ENCODE measurements at regions not wholly inside any gene's neighbourhood (a gene's known extent, or its start where the extent isn't known, plus 50 kb on each side); places are given as distances from the start of the nearest gene placed in this dataset.
A peak's percentile ranks its signal among the peaks of the same experiment; 100 is the strongest.
"Not testable (repeated sequence)": the region's sequence is repeated elsewhere in the genome, so short reads cannot be mapped to it uniquely, and the experiment has no call there.

DNA sequence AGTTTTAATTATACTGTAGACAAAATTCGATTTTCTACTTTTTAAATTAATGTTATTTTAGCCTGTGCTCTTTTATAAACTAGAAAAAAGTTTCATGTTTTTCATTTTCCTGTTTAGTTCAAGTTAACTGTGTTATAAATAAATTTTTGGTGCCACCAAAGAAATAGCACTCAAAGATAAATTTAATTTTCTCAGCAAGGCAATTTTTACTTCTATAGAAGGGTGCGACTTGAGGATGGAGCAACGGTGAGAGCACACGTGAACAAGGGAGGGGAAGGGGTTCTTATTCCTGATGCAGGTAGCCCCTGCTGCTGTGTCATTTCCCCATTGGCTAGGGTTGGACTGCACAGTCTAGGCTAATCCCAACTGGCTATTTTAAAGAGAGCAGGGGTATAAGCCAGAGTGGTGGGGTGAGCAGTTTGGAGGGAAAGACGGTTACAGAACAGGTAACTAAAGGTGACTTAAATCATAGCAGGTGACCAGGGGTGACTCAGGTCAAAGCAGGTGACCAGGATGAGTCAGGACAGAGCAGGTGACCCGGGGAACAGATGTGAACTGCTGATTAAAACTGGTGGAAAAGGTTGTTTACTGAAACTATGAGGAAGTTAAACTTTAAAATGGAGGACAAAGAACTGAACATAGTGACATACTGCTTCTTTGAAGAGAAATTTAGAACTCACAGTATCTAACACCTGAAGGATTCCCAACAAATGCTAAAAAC is 104.6 kb upstream of the GPBP1 start:
- DNase-seq = no peak

DNA sequence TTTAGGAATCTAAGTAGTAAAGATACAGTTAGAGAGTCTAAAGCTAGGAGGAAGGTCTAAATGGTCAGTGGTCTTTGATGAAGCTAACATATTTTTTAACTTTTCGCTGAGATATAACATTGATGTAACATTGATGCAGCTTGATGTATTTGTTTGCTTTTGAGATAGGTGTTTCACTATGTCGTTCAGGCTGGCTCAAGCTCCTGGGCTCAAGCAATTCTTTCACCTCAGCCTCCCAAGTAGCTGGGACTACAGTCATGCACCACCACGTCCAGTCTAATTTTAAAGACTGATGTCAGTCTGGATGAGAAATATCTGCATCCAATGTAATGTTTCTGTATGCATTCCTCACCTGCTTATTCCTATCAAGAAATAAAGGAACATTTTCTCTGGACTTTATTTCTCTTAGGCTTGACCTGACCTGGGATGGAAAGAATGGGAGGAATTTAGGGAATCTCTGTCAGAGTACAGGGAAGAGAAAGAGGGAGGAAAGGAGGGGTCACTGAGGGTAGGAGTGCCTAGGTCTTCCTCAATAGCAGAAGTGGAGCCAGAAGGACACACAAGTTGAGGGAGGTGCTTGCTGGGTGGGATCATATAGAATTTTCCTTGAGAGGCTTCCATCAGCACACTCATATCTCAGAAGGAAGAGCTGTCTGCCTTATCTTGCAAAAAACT is 101.5 kb upstream of the GPBP1 start:
- DNase-seq = no peak

DNA sequence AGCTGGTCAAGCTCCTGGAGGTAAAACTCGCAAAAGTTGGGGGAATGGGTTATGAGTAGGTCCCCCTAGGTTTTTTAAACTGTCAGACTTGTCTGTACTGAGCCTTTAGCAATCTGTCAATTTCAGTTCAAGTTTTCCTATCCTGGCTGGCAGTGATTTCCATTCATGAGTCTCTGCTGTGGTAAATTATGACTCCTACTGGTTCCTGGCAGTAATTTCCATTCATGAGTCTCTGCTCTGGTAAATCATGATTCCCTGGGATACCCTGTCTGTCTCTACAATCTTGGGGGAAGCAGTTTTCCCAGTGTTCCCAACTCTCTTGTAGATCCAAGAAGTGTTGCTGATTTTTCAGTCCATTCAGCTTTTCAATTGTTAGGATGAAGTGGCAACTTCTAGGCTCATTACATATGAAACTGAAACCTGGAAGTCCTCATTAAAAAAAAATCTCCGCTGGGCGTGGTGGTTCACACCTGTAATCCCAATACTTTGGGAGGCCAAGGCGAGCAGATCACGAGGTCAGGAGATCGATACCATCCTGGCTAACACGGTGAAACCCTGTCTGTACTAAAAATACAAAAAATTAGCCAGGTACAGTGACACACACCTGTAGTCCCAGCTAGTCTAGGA is 91.3 kb upstream of the GPBP1 start:
- no peak for DNase-seq

DNA sequence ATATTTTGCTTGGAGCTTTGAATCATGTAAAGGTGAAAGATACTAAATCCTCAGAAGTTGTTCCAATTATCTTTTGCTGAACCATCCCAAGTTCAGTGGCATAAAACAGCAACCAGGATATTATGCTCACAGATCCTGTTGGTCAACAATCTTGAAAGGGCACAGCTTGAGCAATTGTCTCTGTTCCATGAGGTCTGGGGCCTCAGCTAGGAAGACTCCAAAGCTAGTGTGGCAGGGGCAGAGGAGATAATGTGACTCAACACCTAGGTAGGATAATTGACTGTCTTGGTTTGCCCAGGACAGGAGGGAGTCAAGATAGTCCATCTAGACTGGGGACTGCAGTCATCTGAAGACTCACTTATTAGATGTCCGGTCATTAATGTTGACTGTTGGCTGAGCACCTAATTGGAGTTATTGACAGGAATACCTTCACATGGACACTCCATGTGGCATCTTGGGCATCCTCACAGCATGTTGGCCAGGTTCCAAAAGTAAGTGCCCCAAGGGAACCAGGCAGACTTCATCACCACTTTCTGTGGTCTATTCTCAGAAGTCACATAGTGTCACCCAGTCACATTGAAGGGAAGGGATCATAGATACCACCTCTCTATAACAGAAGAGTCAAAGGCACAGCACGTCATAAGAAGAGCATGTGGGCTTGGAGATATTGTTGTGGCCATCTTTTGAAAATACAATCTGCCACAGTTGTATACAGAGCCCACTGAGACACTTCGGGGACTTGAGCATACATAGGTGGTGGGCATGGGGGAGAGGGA is 88.4 kb upstream of the GPBP1 start:
- DNase-seq = no peak

DNA sequence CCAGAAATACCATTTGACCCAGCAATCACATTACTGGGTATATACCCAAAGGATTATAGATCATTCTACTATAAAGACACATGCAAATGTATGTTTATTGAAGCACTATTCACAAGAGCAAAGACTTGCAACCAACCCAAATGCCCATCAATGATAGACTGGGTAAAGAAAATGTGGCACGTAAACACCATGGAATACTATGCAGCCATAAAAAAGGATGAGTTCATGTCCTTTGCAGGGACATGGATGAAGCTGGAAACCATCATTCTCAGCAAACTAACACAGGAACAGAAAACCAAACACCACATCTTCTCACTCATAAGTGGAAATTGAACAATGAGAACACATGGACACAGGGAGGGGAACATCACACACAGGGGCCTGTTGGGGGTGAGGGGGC is 85.9 kb upstream of the GPBP1 start:
- not testable (repeated sequence) for DNase-seq

DNA sequence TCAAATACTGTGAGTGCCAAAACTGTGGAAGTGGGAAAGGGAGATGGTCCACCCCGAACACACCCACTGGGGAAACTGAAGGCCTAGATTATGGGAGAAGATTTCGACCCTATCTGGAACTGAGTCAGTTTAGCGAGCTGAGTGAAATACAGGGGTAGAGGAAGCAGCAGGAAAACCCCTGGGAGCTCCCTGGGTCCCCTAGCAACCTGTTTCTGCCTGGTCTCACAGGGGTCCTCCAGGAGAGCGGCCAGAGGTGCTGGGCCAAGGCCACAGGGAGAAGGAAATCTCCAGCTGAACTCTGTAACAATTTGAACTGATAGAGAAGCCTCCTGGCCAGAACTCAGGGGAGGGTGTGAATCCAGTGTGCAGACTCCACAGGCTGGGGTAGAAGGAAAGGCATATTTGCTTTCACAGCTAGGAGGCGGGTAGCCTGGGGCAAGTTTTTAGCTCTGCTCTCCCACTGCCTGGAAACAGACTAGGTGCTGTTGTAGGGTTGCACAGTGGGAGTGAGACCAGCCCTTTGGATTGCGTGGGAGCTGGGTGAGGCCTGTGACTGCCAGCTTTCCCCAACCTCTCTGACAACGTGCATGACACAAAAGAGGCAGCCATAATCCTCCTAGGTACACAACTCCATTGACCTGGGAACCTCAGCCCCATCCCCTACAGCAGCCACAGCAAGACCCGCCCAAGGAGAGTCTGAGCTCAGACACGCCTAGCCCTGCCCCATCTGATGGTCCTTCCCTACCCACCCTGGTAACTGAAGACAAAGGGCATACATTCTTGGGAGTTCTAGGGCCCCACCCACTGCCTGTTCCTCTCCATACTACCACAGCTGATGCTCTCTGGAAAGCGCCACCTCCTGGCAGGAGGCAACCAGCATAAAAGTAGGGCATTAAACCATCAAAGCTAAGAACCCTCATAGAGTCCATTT is 78.8 kb upstream of the GPBP1 start:
- DNase-seq = no peak

DNA sequence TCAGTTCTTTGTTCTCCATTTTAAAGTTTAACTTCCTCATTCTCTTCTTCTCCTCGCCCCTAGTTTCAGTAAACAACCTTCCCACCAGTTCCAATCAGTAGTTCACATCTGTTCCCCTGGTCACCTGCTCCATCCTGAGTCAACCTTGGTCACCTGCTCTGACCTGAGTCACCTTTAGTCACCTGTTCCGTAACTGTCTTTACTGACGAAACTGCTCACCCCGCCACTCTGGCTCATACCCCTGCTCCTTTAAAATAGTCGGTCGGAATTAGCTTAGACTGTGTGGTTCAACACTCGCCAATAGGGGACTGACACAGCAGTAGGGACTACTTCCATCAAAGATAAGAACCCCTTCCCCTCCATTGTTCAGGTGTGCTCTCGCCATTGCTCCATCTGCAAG is 76.3 kb upstream of the GPBP1 start:
- DNase-seq = no peak

DNA sequence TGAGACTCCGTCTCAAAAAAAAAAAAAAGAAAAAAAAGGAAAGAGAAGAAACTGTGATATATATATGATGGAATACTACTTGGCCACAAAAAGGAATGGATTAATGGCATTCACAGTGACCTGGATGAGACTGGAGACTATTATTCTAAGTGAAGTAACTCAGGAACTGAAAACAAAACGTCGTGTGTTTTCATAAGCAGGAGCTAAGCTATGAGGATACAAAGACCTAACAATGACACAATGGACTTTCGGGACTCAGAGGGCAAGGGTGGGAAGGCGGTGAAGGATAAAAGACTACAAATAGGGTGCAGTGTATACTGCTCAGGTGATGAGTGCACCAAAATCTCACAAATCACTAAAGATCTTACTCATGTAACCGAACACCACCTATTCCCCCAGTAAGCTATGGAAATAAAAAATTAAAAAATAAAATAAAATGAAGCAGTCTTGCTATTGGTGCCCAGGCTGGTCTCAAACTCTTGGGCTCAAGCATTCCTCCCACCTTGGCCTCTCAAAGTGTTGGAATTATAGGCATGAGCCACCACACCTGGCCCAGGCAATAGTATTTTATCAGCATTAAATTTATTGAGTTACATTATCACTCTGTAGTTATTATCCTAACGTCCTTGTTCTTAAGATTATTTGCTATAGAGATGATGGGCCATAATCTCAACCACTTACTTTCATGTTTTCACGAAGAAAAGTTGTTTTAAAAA is 71.5 kb upstream of the GPBP1 start:
- no peak for DNase-seq

DNA sequence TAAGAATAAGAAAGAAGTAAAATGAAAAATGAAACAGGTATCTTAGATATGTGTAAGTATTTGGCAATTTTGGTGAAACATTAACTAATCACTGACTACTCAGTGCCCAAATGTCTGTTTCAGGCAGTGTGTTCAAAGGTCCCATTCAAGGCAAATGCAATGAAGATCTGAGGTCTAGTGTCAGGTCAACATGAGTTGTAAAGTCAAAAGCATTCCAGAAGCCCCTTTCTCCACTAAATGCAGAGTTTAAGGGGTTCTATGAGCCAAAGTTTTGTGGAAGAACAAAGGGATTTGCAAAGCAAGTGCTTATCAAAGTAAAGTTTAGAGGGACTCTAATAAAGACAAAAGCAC is 71.0 kb upstream of the GPBP1 start:
- DNase-seq = no peak

DNA sequence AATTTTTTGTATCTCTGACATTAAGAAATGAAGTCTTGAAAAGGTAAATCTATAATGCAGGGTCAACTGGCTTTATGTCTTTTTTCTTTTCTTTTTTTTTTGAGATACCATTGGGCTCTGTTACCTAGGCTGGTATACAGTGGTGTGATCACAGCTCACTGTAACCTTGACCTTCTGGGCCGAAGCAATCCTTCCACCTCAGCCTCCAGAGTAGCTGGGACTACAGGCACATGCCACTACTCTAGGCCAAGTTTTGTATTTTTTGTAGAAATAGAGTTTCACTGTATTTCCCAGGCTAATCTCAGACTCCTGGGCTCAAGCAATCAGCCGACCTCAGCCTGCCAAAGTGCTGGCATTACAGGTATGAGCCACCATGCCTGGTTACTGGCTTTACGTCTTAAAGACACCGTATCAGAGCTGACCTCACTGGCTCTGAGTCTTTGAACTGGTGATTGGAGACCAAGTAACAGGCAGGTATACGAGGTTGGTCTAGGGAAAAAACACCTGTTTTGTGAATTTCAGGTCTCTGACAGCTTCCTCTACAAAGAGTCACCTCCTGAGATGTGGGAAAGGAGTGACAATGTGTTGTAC is 70.4 kb upstream of the GPBP1 start:
- DNase-seq = no peak

DNA sequence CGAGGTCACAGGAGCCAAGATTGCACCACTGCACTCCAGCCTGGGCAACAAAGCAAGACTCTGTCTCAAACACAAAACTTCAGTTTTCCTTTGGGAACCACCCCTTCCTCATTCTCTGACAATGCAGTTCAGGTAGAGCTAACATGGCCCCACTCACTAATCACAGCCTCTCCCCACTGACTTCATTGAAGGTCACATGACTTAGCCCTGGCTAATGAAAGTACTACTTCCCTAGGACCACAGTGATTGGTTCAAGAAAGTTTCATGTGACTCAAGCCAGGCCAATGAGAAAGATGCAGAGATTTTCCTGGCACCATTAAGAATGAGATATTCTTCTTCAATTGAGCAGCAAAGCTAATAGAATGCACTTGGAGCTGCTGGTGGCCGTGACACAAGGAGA is 67.2 kb upstream of the GPBP1 start:
- no peak for DNase-seq

DNA sequence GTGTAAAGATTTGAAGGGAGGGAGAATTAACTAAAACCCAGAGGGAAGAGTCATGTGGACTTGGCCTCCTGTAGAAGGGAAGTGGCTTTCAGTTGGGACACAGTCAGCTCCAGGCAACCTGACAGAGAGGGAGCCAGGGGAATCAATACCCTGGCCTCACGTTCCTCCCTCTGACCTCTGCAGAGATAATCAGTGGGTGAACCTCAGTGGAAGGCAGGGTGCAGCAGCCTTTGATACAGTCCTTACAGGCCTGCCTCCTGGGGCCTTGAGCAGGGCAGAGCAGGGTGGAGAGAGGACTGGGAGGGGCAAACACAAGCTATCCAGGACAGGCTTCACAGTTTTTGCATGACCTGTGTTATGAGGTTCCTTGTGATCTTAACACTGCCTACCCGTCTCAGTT is 61.9 kb upstream of the GPBP1 start:
- no peak for DNase-seq

DNA sequence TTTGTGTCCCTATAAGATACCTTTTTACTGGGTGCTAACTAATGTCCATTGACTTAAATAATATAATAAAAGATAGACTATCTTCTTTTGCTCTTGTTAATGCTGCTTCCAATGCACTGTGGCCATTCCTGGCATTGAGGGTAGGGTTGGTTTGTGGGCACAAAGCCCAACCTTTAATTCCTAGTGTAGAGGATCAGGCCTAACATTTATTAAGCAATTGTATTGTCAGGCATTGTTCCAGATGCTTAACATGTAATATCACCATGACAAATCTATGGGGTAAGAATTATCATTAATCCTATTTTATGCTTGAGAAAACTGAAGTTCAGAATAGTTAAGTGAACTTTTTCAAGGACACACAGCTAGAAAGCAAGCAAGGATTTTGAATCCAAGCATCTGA is 60.4 kb upstream of the GPBP1 start:
- DNase-seq = no peak

DNA sequence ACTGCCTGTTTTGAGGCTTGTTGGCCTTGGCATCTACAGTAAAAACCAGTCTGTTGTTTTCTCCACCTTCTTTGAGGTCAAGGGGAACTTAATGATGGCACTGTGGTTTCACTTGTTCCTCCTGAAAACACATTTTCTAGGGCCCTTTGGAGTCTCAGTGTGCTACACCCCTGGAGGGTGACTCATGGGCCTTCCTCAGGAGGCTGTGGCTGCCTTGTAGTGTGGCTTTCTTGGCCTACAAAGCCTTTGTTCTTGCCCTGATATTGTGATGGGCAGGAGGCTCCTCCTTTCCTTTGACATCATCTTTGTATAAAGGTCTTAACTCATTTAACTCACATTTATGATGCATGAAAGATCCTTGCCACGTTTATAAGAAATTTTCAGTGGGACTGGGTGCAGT is 56.3 kb upstream of the GPBP1 start:
- DNase-seq = peak; percentile 66

DNA sequence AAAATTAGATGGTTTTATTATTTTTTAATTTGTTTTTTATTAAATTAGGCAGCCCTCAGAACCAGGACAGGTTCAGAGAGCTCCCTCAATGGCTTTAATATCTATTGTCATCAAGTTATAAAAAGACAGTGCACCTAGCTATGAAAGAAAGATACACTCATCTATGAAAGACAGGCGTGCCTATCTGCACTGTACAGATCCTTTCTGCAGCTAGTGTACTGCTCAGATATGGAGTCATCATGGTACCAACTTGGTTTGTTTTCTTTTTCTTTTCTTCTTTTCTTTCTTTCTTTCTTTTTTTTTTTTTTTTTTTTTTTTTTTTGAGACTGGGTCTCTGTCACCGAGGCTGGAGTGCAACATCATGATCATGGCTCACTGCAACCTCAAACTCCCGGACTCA is 54.8 kb upstream of the GPBP1 start:
- no peak for DNase-seq

DNA sequence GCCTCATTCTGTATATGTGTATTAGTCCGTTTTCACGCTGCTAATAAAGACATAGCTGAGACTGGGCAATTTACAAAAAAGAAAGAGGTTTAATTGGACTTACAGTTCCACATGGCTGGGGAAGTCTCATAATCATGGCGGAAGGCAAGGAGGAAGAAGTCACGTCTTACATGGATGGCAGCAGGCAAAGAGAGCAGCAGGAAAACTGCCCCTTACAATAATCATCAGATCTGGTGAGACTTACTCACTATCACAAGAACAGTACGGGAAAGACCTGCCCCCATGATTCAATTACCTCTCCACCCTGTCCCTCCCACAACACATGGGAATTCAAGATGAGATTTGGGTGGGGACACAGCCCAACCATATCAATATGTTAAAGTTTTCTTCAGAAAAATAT is 49.8 kb upstream of the GPBP1 start:
- DNase-seq = no peak
